K562 (cell line): ENCODE measurements at regions not wholly inside any gene's neighbourhood (a gene's known extent, or its start where the extent isn't known, plus 50 kb on each side); places are given as distances from the start of the nearest gene placed in this dataset.

ENCODE experiments used
- ATAC-seq: fragments of 200-7000 bp; cut with Tn5 transposase; 3 replicates; pipeline ENCODE4 v1.9.1; 2020; ENCODE audit warnings: moderate library complexity
- BruUV-seq: library from RNA; stranded (reverse); fragments of 400-500 nt; replicated peaks from 2 replicates; lab custom pipeline; 2021; lab: Mats Ljungman, UMichigan
- CTCF ChIA-PET: fragments of 300-600 bp; formaldehyde crosslinking; extraction: SDS; loops from one replicate; lab custom pipeline; 2021; ENCODE audit warnings: low intra/inter-chr PET ratio; lab: Yijun Ruan, JAX
- POLR2A ChIA-PET: fragments of 300-600, 350-650 bp; sonication (Branson Sonifier 250); formaldehyde crosslinking; extraction: SDS; loops from one replicate; lab custom pipeline; 2021; ENCODE audit warnings: antibody characterized with exemption, inconsistent platforms; lab: Yijun Ruan, JAX
- DNase-seq, 4 experiments: peaks; one replicate each; pipeline versions ENCODE4 v3.0.0 to v3.0.0-alpha.2; 2011 to 2018; ENCODE audit warnings: low spot score in 3 of 4, mixed read lengths in 3 of 4; ENCODE audit errors: extremely low read depth in 1 of 4
- FAIRE-seq: peaks from 2 replicates; lab custom pipeline; 2011; peaks lifted over from hg19 to GRCh38; lab: Jason Lieb, UNC
- H2AFZ ChIP-seq: 2 replicates; pipeline ENCODE4 v1.6.0; 2011; ENCODE audit warnings: low read depth, low read length, control low read depth, inconsistent platforms
- H3K27ac ChIP-seq: fragments of 200-600 bp; 3 replicates; pipeline ENCODE4 v1.8.0; 2011; ENCODE audit warnings: low read depth, mild to moderate bottlenecking, control low read depth, inconsistent platforms, low read length, moderate library complexity, mixed read lengths; ENCODE audit errors: extremely low read depth
- H3K27me3 ChIP-seq, 2 experiments: fragments of 300-600 bp in 1 of 2; 2 replicates in 1 of 2; 3 replicates in 1 of 2; pipeline versions ENCODE4 v1.6.0 to v1.8.0; 2011; ENCODE audit warnings: inconsistent platforms in 2 of 2, low read length in 2 of 2, mild to moderate bottlenecking in 1 of 2, mixed read lengths in 1 of 2, moderate library complexity in 1 of 2; ENCODE audit not compliant: control insufficient read depth in 2 of 2, insufficient read depth in 2 of 2
- H3K36me3 ChIP-seq: fragments of 300-600 bp; 3 replicates; pipeline ENCODE4 v1.8.0; 2011; ENCODE audit warnings: mild to moderate bottlenecking, low read length, inconsistent platforms; ENCODE audit not compliant: control insufficient read depth, insufficient read depth
- H3K4me1 ChIP-seq, 2 experiments: fragments of 200-600 bp in 1 of 2; replicated peaks in 1 of 2; 2 replicates in 1 of 2; 3 replicates in 1 of 2; pipeline versions ENCODE4 v1.5.1 to v1.8.0; 2011; ENCODE audit warnings: inconsistent platforms in 2 of 2, low read length in 2 of 2, mild to moderate bottlenecking in 1 of 2, mixed read lengths in 1 of 2, moderate library complexity in 1 of 2; ENCODE audit not compliant: control insufficient read depth in 2 of 2, insufficient read depth in 2 of 2
- H3K4me2 ChIP-seq: 2 replicates; pipeline ENCODE4 v1.6.1; 2011; ENCODE audit warnings: low read length, control low read depth, inconsistent platforms, mixed read lengths; ENCODE audit not compliant: insufficient read depth
- H3K4me3 ChIP-seq: fragments of 200-600 bp; sonication (generic), shearing (Covaris generic); 2 replicates; pipeline ENCODE4 v1.5.1; 2016; ENCODE audit warnings: control low read depth, inconsistent platforms
- H3K79me2 ChIP-seq: fragments of 200-600 bp; 3 replicates; pipeline ENCODE4 v1.8.0; 2011; ENCODE audit warnings: low read length, inconsistent platforms; ENCODE audit not compliant: control insufficient read depth, insufficient read depth
- H3K9ac ChIP-seq, 2 experiments: 2 replicates each; pipeline versions ENCODE4 v1.6.0 to v1.6.1; 2011; ENCODE audit warnings: low read depth in 2 of 2, low read length in 2 of 2, control low read depth in 1 of 2, inconsistent platforms in 1 of 2, mild to moderate bottlenecking in 1 of 2, mixed read lengths in 1 of 2; ENCODE audit not compliant: insufficient read depth in 1 of 2
- H3K9me1 ChIP-seq: one replicate; pipeline ENCODE4 v1.6.0; 2011; ENCODE audit warnings: inconsistent platforms, mild to moderate bottlenecking, low read length, moderate library complexity; ENCODE audit not compliant: control insufficient read depth, insufficient read depth
- H3K9me3 ChIP-seq: replicated peaks from 2 replicates; pipeline ENCODE4 v1.5.1; 2011; ENCODE audit warnings: low read depth, low read length, inconsistent platforms; ENCODE audit not compliant: control insufficient read depth, insufficient read depth
- H4K20me1 ChIP-seq: replicated peaks from 2 replicates; pipeline ENCODE4 v1.6.1; 2011; ENCODE audit warnings: low read length, inconsistent platforms, mixed read lengths; ENCODE audit not compliant: control insufficient read depth, insufficient read depth
- CBFA2T2 ChIP-seq: fragments of 450-650 bp; conservative IDR thresholded peaks from 2 replicates; pipeline ENCODE4 v1.6.1; 2017; ENCODE audit warnings: mild to moderate bottlenecking
- JUN ChIP-seq, 2 experiments: sonication (generic) in 1 of 2; formaldehyde crosslinking in 1 of 2; IDR thresholded peaks; 2 replicates each; pipeline versions ENCODE4 v1.6.1 to v1.8.0; 2012 to 2022; ENCODE audit warnings: borderline replicate concordance in 2 of 2, mild to moderate bottlenecking in 2 of 2, improper control_type of control experiment in 1 of 2, low read depth in 1 of 2, low read length in 1 of 2, missing genetic modification reagents in 1 of 2
- MYNN ChIP-seq, 2 experiments: sonication (generic); formaldehyde crosslinking in 1 of 2; IDR thresholded peaks; 2 replicates each; pipeline versions ENCODE4 v1.5.0 to v1.6.1; 2016 to 2020; ENCODE audit warnings: antibody characterized with exemption in 1 of 2, missing genetic modification reagents in 1 of 2
- ZNF384 ChIP-seq: IDR thresholded peaks from 2 replicates; pipeline ENCODE4 v1.6.1; 2012; ENCODE audit warnings: low read depth, low read length, improper control_type of control experiment
- in situ Hi-C: fragments of 300-500 bp; cut with MboI; formaldehyde crosslinking; loops from 4 replicates; pipeline ENCODE4 v1.15.0; 2018; ENCODE audit warnings: inconsistent platforms, mixed read lengths
- intact Hi-C: fragments of 100-400 bp; cut with micrococcal nuclease; formaldehyde crosslinking; loops from 2 replicates; pipeline ENCODE4 v1.14.2; 2022
- TF ChIP-seq, protein P1 (sequence below): fragments of 450-650 bp; IDR thresholded peaks from 2 replicates; pipeline ENCODE4 v1.7.0; 2016; ENCODE audit warnings: borderline replicate concordance

DNA sequence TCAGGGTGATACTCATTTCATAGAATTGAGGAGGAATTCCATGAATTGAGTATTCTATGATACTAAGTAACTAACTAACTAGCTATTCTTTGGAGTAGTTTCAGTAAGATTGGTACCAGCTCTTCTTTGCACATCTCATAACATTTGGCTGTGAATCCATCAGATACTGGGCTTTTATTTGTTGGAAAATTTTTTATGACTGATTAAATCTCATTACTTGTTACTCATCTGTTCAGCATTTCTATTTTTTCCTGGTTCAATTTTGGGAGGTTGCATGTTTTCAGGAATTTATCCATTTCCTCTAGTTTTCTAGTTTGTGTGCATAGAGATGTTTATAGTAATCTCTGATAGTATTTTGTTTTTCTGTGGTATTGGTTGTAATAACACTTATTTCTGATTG, 70.8 kb upstream of the FREM3 start:
- no peak for TF ChIP-seq JUN (IDR thresholded peaks at IDR 0.05; ENCODE audit: borderline replicate concordance, low read depth, low read length)
- TF ChIP-seq JUN (CRISPR knock-in tag; IDR thresholded peaks at IDR 0.05; ENCODE audit: borderline replicate concordance): no peak
- no peak for TF ChIP-seq ZNF384
- TF ChIP-seq, protein P1, sequence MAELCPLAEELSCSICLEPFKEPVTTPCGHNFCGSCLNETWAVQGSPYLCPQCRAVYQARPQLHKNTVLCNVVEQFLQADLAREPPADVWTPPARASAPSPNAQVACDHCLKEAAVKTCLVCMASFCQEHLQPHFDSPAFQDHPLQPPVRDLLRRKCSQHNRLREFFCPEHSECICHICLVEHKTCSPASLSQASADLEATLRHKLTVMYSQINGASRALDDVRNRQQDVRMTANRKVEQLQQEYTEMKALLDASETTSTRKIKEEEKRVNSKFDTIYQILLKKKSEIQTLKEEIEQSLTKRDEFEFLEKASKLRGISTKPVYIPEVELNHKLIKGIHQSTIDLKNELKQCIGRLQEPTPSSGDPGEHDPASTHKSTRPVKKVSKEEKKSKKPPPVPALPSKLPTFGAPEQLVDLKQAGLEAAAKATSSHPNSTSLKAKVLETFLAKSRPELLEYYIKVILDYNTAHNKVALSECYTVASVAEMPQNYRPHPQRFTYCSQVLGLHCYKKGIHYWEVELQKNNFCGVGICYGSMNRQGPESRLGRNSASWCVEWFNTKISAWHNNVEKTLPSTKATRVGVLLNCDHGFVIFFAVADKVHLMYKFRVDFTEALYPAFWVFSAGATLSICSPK: no peak
- no peak for TF ChIP-seq MYNN (IDR thresholded peaks at IDR 0.05)
- TF ChIP-seq MYNN (CRISPR knock-in tag; IDR thresholded peaks at IDR 0.05): no peak
- TF ChIP-seq CBFA2T2: no peak
- TF ChIP-seq, all 486 proteins: peak for 0
- no peak overlapping the region for H3K27ac ChIP-seq
- H4K20me1 ChIP-seq: no peaks in the 10 kb centered on the region
- no peak overlapping the region for H2AFZ ChIP-seq
- POLR2A ChIA-PET: no interaction called here
- no peaks in the 10 kb centered on the region for H3K9me1 ChIP-seq
- CTCF ChIA-PET: no interaction called here
- no TSS peak for BruUV-seq
- H3K36me3 ChIP-seq: no peaks in the 10 kb centered on the region
- peaks cover 3 to 7% of the 10 kb centered on the region in 2 experiments; a peak in 3 of 5 replicates for H3K4me1 ChIP-seq
- FAIRE-seq (no peak), DNase-seq (no peak), ATAC-seq (no peak)
- no peaks in the 10 kb centered on the region for H3K27me3 ChIP-seq
- no peak overlapping the region for H3K4me3 ChIP-seq
- 0 out of 2 replicates have a peak, but pooled peaks cover 2% of the 10 kb centered on the region for H3K9me3 ChIP-seq
- intact Hi-C loops (no loop called here), in situ Hi-C loops (loop anchor here (10.0 kb wide), 2 partner anchors 214 to 254 kb away; no protein-coding TSS in a partner anchor)
- H3K79me2 ChIP-seq: no peaks in the 10 kb centered on the region
- no peak overlapping the region for H3K9ac ChIP-seq
- no peak overlapping the region for H3K4me2 ChIP-seq
